ENCODE measurements at regions not wholly inside any gene's neighbourhood (a gene's known extent, or its start where the extent isn't known, plus 50 kb on each side); places are given as distances from the start of the nearest gene placed in this dataset.

DNA sequence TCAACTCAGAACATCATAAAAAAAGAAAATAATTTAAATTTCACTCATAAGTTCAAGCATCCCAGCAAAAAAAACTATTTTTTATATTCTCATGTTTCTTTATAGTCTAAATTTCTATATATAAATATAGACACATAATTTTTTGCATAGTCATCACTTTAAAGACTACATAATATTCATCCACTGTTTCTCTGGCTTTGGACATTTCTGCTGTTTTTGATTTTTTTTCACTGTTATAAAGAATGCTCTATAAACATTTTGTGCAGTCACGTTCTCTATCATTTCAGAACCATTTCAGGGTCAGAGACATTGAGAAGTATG lies 59.7 kb upstream of the CLPB start:
- no peak overlapping the region for H3K4me3 Mint-ChIP-seq
- ATAC-seq (ENCODE audit: low read depth in 2 of 2) = no peak
- H3K4me1 Mint-ChIP-seq = no peaks in the 10 kb centered on the region
- H3K27ac Mint-ChIP-seq = no peak overlapping the region
- H3K27me3 Mint-ChIP-seq = peaks cover 11 to 17% (median 15%) of the 10 kb centered on the region in 3 donors
- no peaks in the 10 kb centered on the region for H3K36me3 Mint-ChIP-seq
- no peaks in the 10 kb centered on the region for H3K9me3 Mint-ChIP-seq
- DNase-seq = no peak

DNA sequence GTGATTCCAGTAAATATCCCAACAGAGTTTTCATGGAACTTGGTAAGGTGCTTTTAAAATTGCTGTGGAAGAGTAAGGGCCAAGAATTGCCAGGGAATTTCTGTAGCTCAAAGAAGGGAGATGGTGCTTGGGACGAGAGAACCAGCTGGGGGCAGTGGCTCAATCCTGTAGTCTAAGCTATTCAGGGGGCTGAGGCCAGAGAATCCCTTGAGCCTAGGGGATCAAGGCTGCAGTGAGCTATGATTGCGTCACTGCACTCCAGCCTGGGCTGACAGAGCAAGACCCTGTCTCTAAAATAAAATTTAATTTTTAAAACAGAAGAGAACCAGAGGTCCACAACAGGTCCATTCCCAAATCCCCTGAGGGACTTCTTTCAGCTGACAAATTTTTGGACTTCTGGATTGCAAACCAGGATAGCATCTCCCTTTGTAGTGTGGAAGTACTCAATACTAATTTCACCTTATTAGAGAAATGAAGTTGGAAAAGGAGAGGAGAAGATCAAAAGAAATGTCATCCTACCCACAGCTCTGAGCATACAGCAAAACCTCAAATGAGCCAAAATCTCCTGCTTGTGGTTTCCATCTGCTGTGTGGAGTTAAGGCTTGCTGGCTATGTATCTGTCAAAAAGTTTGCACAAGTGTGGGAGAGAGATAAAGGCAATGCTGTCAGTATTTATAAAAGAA lies 59.2 kb upstream of the CLPB start:
- Mint-ChIP-seq H3K27me3 (peaks cover 6 to 20% (median 12%) of the 10 kb centered on the region in 3 donors), H3K36me3 (no peaks in the 10 kb centered on the region), H3K9me3 (no peaks in the 10 kb centered on the region), H3K4me1 (no peaks in the 10 kb centered on the region), H3K27ac (no peak overlapping the region), H3K4me3 (no peak overlapping the region)
- no peak for DNase-seq
- no peak for ATAC-seq (ENCODE audit: low read depth in 2 of 2)

GRCh38 chr11:72491001-72491400 lies 56.7 kb upstream of the CLPB start:
- H3K4me3 Mint-ChIP-seq = no peak overlapping the region
- DNase-seq (no peak), ATAC-seq (ENCODE audit: low read depth in 2 of 2) (no peak)
- no peak overlapping the region for H3K27ac Mint-ChIP-seq
- no peaks in the 10 kb centered on the region for H3K4me1 Mint-ChIP-seq
- H3K36me3 Mint-ChIP-seq = no peaks in the 10 kb centered on the region
- peaks cover 14 to 30% (median 19%) of the 10 kb centered on the region in 3 donors for H3K27me3 Mint-ChIP-seq
- peaks cover 0 to 3% (median 0%) of the 10 kb centered on the region in 7 donors for H3K9me3 Mint-ChIP-seq
